AG04450 (cell line): ENCODE measurements at regions not wholly inside any gene's neighbourhood (a gene's known extent, or its start where the extent isn't known, plus 50 kb on each side); places are given as distances from the start of the nearest gene placed in this dataset.

Source experiments
- CTCF ChIA-PET: fragments of 300-600, 350-600 bp; formaldehyde crosslinking; extraction: SDS; loops from one replicate; lab custom pipeline; 2022; ENCODE audit warnings: antibody characterized with exemption, inconsistent platforms; lab: Charles Lee
- POLR2A ChIA-PET: fragments of 350-600 bp; formaldehyde crosslinking; extraction: SDS; loops from one replicate; lab custom pipeline; 2021; ENCODE audit warnings: antibody characterized with exemption, inconsistent platforms; lab: Yijun Ruan, JAX
- DNase-seq: peaks from one replicate; pipeline ENCODE4 v3.0.0-alpha.2; 2011; ENCODE audit warnings: low read depth, low spot score
- H3K27ac ChIP-seq: one replicate; pipeline ENCODE4 v1.5.1; 2012; ENCODE audit warnings: low read depth, low read length, control low read depth
- H3K27me3 ChIP-seq: one replicate; pipeline ENCODE4 v1.6.0; 2012; ENCODE audit warnings: low read length; ENCODE audit not compliant: control insufficient read depth, insufficient read depth
- H3K4me3 ChIP-seq: 2 replicates; pipeline ENCODE4 v1.5.1; 2011; ENCODE audit warnings: mild to moderate bottlenecking, low read depth, low read length, control low read depth
- H3K9me3 ChIP-seq: 2 replicates; pipeline ENCODE4 v1.5.1; 2012; ENCODE audit warnings: low read length; ENCODE audit not compliant: control insufficient read depth, insufficient read depth
- TF ChIP-seq, protein P1 (sequence below): IDR thresholded peaks from 2 replicates; pipeline ENCODE4 v1.5.1; 2011; ENCODE audit warnings: low read depth, low read length, control low read depth, inconsistent platforms

- ChIA-PET POLR2A (no interaction called here), CTCF (no interaction called here)
- DNase-seq, result no peak
- Histone ChIP-seq H3K27ac (no peak overlapping the region), H3K4me3 (no peak overlapping the region), H3K9me3 (no peaks in the 10 kb centered on the region), H3K27me3 (peaks cover 5% of the 10 kb centered on the region)
- TF ChIP-seq, protein P1, sequence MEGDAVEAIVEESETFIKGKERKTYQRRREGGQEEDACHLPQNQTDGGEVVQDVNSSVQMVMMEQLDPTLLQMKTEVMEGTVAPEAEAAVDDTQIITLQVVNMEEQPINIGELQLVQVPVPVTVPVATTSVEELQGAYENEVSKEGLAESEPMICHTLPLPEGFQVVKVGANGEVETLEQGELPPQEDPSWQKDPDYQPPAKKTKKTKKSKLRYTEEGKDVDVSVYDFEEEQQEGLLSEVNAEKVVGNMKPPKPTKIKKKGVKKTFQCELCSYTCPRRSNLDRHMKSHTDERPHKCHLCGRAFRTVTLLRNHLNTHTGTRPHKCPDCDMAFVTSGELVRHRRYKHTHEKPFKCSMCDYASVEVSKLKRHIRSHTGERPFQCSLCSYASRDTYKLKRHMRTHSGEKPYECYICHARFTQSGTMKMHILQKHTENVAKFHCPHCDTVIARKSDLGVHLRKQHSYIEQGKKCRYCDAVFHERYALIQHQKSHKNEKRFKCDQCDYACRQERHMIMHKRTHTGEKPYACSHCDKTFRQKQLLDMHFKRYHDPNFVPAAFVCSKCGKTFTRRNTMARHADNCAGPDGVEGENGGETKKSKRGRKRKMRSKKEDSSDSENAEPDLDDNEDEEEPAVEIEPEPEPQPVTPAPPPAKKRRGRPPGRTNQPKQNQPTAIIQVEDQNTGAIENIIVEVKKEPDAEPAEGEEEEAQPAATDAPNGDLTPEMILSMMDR, result no peak
Measured at GRCh38 chr1:148296511-148296910, 144.4 kb upstream of the NBPF11 start.

GRCh38 chr1:148294116-148294807 lies 142.2 kb upstream of the NBPF11 start:
- no peaks in the 10 kb centered on the region for H3K9me3 ChIP-seq
- H3K4me3 ChIP-seq, result no peak overlapping the region
- DNase-seq, result no peak
- TF ChIP-seq, protein P1, result no peak
- ChIA-PET POLR2A (no interaction called here), CTCF (no interaction called here)
- no peak overlapping the region for H3K27ac ChIP-seq
- peaks cover 7% of the 10 kb centered on the region for H3K27me3 ChIP-seq

DNA sequence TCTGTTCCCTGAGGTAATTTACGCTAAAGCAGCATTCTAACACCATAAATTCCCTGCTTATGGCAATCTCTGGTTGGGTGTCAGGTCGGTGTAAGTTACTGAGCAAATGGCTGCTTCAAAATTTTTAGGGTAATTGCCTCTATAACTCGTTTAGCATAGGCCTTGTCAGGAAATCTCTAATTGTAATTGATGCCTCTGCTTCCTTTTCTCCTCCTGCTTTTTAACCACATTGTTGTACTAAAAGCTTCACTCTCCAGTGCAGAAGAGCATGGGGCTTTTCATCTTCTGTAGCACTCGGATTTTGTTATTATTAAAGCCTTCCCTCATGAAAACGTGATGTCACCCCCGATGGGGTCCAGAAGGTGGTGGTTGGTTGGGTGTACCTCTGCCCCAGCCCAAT lies 141.6 kb upstream of the NBPF11 start:
- Histone ChIP-seq H3K27ac (no peak overlapping the region), H3K4me3 (no peak overlapping the region), H3K27me3 (peaks cover 7% of the 10 kb centered on the region), H3K9me3 (no peaks in the 10 kb centered on the region)
- TF ChIP-seq, protein P1, result no peak
- no peak for DNase-seq
- POLR2A ChIA-PET, result no interaction called here
- CTCF ChIA-PET, result no interaction called here

GRCh38 chr1:148292915-148293314 lies 140.8 kb upstream of the NBPF11 start:
- DNase-seq, result no peak
- ChIA-PET POLR2A (no interaction called here), CTCF (no interaction called here)
- Histone ChIP-seq H3K27me3 (peaks cover 7% of the 10 kb centered on the region), H3K27ac (no peak overlapping the region), H3K9me3 (no peaks in the 10 kb centered on the region; the same call in 1 of the 2 replicates), H3K4me3 (no peak overlapping the region)
- TF ChIP-seq, protein P1, result no peak

GRCh38 chr1:148290881-148291280 lies 138.8 kb upstream of the NBPF11 start:
- peaks cover 7% of the 10 kb centered on the region for H3K27me3 ChIP-seq
- ChIA-PET POLR2A (no interaction called here), CTCF (no interaction called here)
- TF ChIP-seq, protein P1, result no peak
- no peaks in the 10 kb centered on the region; the same call in 1 of the 2 replicates for H3K9me3 ChIP-seq
- no peak overlapping the region for H3K27ac ChIP-seq
- DNase-seq, result no peak
- H3K4me3 ChIP-seq, result no peak overlapping the region
